GM19023 (cell line): ENCODE measurements at regions not wholly inside any gene's neighbourhood (a gene's known extent, or its start where the extent isn't known, plus 50 kb on each side); places are given as distances from the start of the nearest gene placed in this dataset.
A peak's percentile ranks its signal among the peaks of the same experiment; 100 is the strongest.

ENCODE experiments used
- ATAC-seq: cut with Tn5 transposase; IDR thresholded peaks from one replicate; pipeline ENCODE4 v1.9.1; 2021; ENCODE audit warnings: mild to moderate bottlenecking, moderate library complexity; ENCODE audit not compliant: unreplicated experiment

GRCh38 chr15:39359771-39360170, 221.1 kb upstream of the THBS1 start:
- no peak for ATAC-seq

- ATAC-seq = no peak
Measured at GRCh38 chr15:39360452-39360851, 220.4 kb upstream of the THBS1 start.

DNA sequence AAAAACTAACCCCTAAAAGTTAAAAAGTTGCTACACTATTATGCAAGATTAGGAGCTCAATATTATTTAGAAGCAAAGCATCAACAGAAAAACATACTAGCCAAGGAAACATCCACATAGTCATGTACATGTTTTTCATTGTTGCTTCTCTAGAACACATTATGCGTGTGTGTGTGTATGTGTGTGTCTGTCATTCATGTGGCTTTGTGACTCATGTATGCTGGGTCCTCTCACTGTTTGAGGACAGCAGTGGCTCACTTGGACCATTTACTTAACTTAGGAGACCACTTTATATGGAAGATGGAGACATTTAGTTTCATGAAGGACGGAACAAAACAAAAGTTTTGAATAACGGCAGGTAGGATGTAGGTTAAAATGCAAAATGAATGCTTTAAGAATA, 219.4 kb upstream of the THBS1 start:
- ATAC-seq = no peak

GRCh38 chr15:39362821-39363561, 217.9 kb upstream of the THBS1 start:
- no peak for ATAC-seq

- ATAC-seq = no peak
Measured at GRCh38 chr15:39363761-39364586, 216.9 kb upstream of the THBS1 start.

DNA sequence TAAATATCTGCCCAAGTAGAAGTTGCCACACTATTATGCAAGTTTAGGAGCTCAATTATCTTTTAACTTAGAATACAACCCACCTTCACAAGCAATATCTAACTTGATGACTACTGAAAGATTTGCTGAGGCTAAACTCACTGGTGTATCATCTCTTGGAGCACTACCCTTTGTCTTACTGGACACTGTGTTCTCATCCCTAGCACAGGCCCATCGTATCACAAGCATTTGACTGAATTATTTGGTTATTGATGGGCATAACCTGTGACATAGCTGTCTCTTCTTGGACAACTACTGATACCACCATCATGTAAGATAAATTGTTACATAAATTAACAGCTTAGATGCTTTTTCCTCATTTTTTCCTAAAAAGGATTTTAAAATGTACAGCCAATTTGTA, 216.2 kb upstream of the THBS1 start:
- no peak for ATAC-seq

DNA sequence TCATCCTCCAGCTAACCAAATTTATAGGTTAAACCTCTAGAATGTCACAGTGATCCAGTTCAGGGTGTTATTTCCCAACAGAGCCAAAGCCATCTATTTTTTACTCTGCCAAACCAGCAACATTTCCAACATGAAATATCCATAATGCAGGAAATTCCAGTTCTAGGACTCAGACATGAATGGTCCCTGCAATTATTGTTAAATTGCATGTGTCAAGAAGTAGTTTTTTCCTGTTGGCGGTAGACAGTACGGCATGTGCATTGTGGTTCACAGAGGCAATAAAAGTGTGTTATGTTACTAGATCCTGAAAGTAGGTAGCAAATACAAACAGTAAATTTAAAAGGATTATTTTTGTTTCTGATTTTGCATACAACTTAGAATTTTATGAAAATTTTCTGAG, 215.7 kb upstream of the THBS1 start:
- no peak for ATAC-seq

DNA sequence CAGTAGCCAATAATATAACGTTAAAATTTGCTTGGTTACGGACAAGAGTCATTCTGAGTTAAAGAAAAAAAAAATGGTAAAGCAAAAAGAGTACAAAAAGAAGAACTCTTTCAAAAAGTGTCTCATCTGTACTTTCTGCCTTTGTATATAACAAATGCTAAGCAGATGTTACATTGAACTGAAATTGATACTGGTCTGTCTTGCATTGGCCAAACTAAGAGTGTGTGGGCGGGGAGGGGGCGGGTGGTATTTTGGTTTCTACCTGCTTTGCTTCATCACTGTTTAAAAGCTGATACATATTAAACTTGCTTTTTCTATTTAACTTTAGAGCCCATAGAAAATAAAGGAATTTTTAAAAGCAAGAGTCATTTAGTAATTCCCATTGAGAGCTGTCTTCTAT, 215.0 kb upstream of the THBS1 start:
- ATAC-seq = no peak

GRCh38 chr15:39367596-39367995, 213.3 kb upstream of the THBS1 start:
- ATAC-seq = no peak

DNA sequence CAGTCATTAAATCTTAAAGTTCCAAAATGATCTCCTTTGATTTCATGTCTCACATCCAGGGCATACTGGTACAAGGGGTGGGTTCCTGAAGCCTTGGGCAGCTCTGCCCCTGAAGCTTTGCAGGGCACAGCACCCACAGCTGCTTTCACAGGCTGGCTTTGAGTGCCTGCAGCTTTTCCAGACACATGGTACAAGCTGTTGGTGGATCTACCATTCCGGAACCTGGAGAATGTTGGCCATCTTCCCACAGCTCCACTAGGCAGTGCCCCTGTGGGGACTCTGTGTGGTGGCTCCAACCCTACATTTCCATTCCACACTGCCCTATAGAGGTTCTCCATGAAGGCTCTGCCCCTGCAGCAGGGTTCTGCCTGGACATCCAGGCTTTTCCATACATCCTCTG, 211.1 kb upstream of the THBS1 start:
- no peak for ATAC-seq

- no peak for ATAC-seq
Measured at GRCh38 chr15:39376371-39376909, 204.4 kb upstream of the THBS1 start.

DNA sequence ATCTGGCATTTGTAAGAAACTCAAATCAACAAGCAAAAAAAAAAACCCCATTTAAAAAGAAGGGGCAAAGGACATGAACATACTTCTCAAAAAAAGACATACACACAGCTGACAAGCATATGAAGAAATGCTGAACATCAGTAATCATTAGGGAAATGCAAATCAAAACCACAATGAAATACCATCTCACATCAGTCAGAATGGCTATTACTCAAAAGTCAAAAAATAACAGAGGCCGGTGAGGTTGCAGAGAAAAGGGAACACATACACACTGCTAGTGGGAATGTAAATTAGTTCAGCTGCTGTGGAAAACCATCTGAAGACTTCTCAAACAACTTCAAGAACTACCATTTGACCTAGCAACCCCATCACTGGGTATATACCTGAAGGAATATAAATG, 199.4 kb upstream of the THBS1 start:
- peak; percentile 72 for ATAC-seq

GRCh38 chr15:39388118-39388517, 192.8 kb upstream of the THBS1 start:
- ATAC-seq = no peak

GRCh38 chr15:39391230-39391629, 189.6 kb upstream of the THBS1 start:
- ATAC-seq = no peak

DNA sequence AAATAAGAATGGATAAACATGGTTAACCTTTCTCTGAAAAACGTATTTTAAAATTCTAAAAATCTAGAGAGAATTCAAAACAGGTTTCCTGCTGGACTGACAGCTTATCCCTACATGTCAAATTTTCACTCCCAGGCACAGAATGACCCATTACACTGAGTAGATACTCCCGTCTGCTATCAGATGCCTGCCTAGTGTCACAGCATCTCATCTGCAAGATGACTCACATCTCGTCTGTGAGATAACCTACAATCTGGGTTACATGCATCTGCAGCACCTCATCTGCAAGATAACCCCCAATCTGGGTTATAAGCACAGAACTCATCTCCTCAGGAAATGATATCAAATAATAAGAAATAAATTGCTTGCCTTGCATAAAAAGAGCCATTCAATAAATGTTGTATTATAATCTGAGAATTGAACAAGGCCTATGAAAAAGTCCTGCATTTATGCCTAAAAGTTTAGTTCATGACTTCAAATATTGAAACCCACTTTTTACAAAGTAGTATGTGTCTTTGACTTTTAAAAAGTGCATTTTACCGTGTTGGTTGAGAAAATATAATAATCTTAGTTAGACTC, 188.3 kb upstream of the THBS1 start:
- ATAC-seq = no peak

- no peak for ATAC-seq
Measured at GRCh38 chr15:39393575-39394335, 187.1 kb upstream of the THBS1 start.

DNA sequence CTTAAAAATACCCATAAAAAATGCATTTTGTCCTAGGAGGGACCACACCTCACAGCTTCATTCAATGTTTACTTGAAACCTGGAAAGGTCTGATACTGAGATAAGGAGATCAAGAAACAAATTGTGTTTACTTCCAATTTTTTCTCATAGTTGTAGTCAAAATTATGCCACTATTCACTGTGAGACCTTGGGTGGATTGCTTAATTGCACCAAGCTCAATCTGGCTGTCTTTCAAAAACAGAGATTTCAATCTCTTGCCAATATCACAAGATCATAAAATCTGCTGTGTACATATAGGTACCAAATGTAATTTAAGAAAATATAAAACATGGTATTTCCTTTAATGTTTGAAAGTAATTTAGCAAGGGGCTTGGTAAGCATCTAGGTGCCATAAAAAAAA, 186.4 kb upstream of the THBS1 start:
- no peak for ATAC-seq

- no peak for ATAC-seq
Measured at GRCh38 chr15:39396979-39397615, 183.8 kb upstream of the THBS1 start.

GRCh38 chr15:39397883-39398282, 183.0 kb upstream of the THBS1 start:
- no peak for ATAC-seq

DNA sequence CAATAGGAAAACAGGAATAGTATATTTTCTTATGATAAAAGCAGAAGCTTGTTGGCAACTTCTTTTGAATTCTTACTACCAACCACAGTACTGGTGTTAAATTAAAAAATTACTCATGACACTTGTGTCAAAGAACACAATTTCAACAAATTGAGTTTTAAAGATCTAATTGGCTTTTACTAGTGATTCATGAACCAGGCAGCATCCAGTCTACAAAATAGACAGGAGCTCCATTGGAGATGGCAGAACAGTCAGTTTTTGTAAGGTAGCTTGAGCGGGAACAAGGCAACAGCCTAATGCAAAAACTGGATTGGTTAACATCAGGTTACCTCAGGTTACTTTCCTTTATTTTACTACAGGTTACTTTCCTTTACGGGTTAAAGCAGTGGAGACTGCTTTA, 181.3 kb upstream of the THBS1 start:
- no peak for ATAC-seq

DNA sequence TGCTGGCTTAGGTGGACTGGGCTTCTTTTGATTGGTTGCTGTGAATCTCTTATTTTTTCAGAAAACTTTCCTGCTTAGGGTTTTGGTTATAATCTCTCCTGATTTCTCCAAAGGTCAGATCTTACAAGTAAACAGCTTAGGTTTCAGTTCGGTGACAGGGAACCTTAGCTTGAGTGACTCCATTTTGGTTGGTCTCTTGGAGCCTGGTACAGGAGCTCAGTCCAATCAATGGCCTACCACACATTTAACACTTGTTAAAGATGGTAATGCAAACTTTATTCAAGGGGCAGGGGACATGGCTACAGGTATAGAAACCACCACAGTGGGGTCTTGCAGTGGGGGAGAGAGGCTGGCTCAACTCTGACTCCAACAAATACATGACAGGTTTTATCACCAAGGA, 180.9 kb upstream of the THBS1 start:
- no peak for ATAC-seq
